ENCODE measurements at regions not wholly inside any gene's neighbourhood (a gene's known extent, or its start where the extent isn't known, plus 50 kb on each side); places are given as distances from the start of the nearest gene placed in this dataset.

DNA sequence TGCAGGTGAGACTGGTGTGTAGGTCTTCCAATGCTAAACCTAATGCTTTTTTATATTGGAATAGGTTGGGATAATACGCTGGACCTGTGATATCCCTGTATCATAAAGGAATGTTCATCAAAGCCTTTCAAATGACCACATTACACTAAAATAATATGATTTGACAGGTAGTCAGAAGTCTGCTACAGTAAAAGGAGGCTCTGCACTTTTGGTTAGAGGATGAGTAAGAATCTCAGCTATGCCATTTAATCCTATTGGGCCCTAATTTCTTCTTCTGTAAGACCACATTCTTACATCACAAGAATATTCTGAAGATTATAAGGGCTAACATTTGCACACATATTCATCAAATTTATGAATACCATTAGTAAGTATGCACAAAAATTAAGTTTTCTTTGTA, 250.5 kb upstream of the FLRT2 start:
- Histone ChIP-seq H3K4me1 (ENCODE audit: control insufficient read depth in 1 of 2, extremely low read depth in 1 of 2, insufficient read depth in 2 of 2, low read length in 2 of 2) (no peaks in the 10 kb centered on the region), H3K36me3 (ENCODE audit: control insufficient read depth in 2 of 2, extremely low read depth in 1 of 2, insufficient read depth in 1 of 2, low read length in 1 of 2) (no peaks in the 10 kb centered on the region), H3K4me3 (ENCODE audit: control insufficient read depth in 1 of 2, extremely low read depth in 1 of 2, low read length in 1 of 2) (no peak overlapping the region), H3K27ac (ENCODE audit: low read length) (no peak overlapping the region), H3K9me3 (no peaks in the 10 kb centered on the region), H3K27me3 (replicated peaks in 1 of 2; ENCODE audit: control insufficient read depth in 2 of 2, extremely low read depth in 1 of 2, insufficient read depth in 2 of 2, low read length in 1 of 2) (no peaks in the 10 kb centered on the region)
- DNase-seq (no peak), ATAC-seq (replicated peaks in 1 of 4) (no peak)
- Mint-ChIP-seq H3K4me1 (no peaks in the 10 kb centered on the region), H3K27ac (no peak overlapping the region), H3K27me3 (no peaks in the 10 kb centered on the region), H3K36me3 (no peaks in the 10 kb centered on the region), H3K4me3 (no peak overlapping the region), H3K9me3 (peaks cover 0 to 9% (median 3%) of the 10 kb centered on the region in 3 donors)
- ChIA-PET CTCF (no interaction called here), POLR2A (no interaction called here)
- WGBS (ENCODE audit: insufficient coverage) = no CpG with 5 or more reads among the region's 1 CpG

DNA sequence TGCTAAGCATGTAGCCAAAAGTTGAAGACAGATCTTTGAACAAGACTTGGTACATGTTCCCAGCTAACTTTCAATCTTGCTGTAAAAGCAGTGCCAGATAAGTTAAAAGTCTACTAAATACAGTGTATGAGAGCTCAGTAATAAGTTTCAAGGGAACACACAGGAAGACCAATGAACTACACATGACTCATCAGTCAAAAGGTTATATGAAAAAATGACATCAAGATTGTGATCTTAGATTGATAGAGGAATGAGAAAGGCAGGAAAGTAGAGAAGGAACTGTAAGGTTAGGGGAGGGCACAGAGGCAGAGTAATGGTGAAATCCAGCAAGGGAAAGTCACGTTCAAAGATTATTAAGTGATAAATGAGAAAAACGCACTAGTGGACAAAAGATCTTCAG, 249.9 kb upstream of the FLRT2 start:
- H3K4me3 ChIP-seq (ENCODE audit: control insufficient read depth in 1 of 2, extremely low read depth in 1 of 2, low read length in 1 of 2) = no peak overlapping the region
- H3K27me3 Mint-ChIP-seq = no peaks in the 10 kb centered on the region
- H3K27ac ChIP-seq (ENCODE audit: low read length) = no peak overlapping the region
- H3K9me3 Mint-ChIP-seq = peaks cover 0 to 9% (median 3%) of the 10 kb centered on the region in 3 donors
- H3K27me3 ChIP-seq (replicated peaks in 1 of 2; ENCODE audit: control insufficient read depth in 2 of 2, extremely low read depth in 1 of 2, insufficient read depth in 2 of 2, low read length in 1 of 2) = no peaks in the 10 kb centered on the region
- H3K4me1 Mint-ChIP-seq = no peaks in the 10 kb centered on the region
- no peak for ATAC-seq (replicated peaks in 1 of 4)
- WGBS (ENCODE audit: insufficient coverage) = 88% methylated on average over 2 of the region's 2 CpGs
- ChIA-PET POLR2A (no interaction called here), CTCF (no interaction called here)
- no peaks in the 10 kb centered on the region for H3K36me3 ChIP-seq (ENCODE audit: control insufficient read depth in 2 of 2, extremely low read depth in 1 of 2, insufficient read depth in 1 of 2, low read length in 1 of 2)
- no peaks in the 10 kb centered on the region for H3K9me3 ChIP-seq
- DNase-seq = no peak
- H3K36me3 Mint-ChIP-seq = no peaks in the 10 kb centered on the region
- no peak overlapping the region for H3K27ac Mint-ChIP-seq
- H3K4me3 Mint-ChIP-seq = no peak overlapping the region
- H3K4me1 ChIP-seq (ENCODE audit: control insufficient read depth in 1 of 2, extremely low read depth in 1 of 2, insufficient read depth in 2 of 2, low read length in 2 of 2) = no peaks in the 10 kb centered on the region

DNA sequence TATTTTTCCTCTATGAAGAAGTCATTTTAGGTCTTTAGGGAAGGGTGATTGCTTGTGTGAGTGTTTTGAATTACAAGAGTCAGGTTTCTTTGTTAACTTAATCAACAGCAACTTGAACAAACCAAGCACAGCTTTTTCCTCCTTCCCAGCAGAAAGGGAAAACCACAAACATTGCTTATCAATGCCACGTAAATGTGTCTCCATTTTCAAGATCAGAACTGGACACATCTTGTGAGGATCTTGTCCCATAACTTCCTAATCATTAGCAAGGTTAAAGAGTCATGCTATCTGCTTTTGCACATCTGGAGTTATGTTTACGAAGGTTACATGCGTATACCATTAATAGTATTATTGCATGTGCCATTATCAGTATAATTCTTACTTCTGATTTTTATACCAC, 248.0 kb upstream of the FLRT2 start:
- Histone ChIP-seq H3K9me3 (no peaks in the 10 kb centered on the region), H3K27ac (ENCODE audit: low read length) (no peak overlapping the region), H3K27me3 (replicated peaks in 1 of 2; ENCODE audit: control insufficient read depth in 2 of 2, extremely low read depth in 1 of 2, insufficient read depth in 2 of 2, low read length in 1 of 2) (no peaks in the 10 kb centered on the region), H3K4me3 (ENCODE audit: control insufficient read depth in 1 of 2, extremely low read depth in 1 of 2, low read length in 1 of 2) (no peak overlapping the region), H3K36me3 (ENCODE audit: control insufficient read depth in 2 of 2, extremely low read depth in 1 of 2, insufficient read depth in 1 of 2, low read length in 1 of 2) (no peaks in the 10 kb centered on the region), H3K4me1 (ENCODE audit: control insufficient read depth in 1 of 2, extremely low read depth in 1 of 2, insufficient read depth in 2 of 2, low read length in 2 of 2) (no peaks in the 10 kb centered on the region)
- WGBS (ENCODE audit: insufficient coverage) = 20% methylated on average over 1 of the region's 3 CpGs
- H3K9me3 Mint-ChIP-seq = peaks cover 0 to 9% (median 3%) of the 10 kb centered on the region in 3 donors
- ATAC-seq (replicated peaks in 1 of 4) (no peak), DNase-seq (no peak)
- H3K4me3 Mint-ChIP-seq = no peak overlapping the region
- H3K36me3 Mint-ChIP-seq = no peaks in the 10 kb centered on the region
- no peaks in the 10 kb centered on the region for H3K4me1 Mint-ChIP-seq
- ChIA-PET CTCF (no interaction called here), POLR2A (no interaction called here)
- H3K27me3 Mint-ChIP-seq = no peaks in the 10 kb centered on the region
- H3K27ac Mint-ChIP-seq = no peak overlapping the region

DNA sequence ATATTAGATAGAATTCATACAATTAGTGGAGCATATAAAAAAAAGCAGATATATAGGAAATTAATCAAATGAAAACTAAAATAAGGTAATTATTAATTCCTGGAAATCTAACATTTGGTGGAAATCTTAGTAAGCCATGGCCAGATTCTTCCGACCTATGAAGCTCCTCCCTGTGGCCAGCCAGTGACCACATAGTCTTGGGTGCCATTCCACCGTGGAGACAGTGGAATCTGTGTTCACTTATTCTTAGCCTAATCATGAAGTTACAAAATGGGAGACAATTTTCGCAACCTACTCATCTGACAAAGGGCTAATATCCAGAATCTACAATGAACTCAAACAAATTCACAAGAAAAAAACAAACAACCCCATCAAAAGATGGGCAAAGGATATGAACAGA, 241.9 kb upstream of the FLRT2 start:
- Histone ChIP-seq H3K9me3 (no peaks in the 10 kb centered on the region), H3K27me3 (replicated peaks in 1 of 2; ENCODE audit: control insufficient read depth in 2 of 2, extremely low read depth in 1 of 2, insufficient read depth in 2 of 2, low read length in 1 of 2) (no peaks in the 10 kb centered on the region), H3K4me3 (ENCODE audit: control insufficient read depth in 1 of 2, extremely low read depth in 1 of 2, low read length in 1 of 2) (no peak overlapping the region), H3K27ac (ENCODE audit: low read length) (no peak overlapping the region), H3K36me3 (ENCODE audit: control insufficient read depth in 2 of 2, extremely low read depth in 1 of 2, insufficient read depth in 1 of 2, low read length in 1 of 2) (no peaks in the 10 kb centered on the region), H3K4me1 (ENCODE audit: control insufficient read depth in 1 of 2, extremely low read depth in 1 of 2, insufficient read depth in 2 of 2, low read length in 2 of 2) (no peaks in the 10 kb centered on the region)
- Mint-ChIP-seq H3K9me3 (peaks cover 6 to 15% (median 7%) of the 10 kb centered on the region in 3 donors), H3K27ac (no peak overlapping the region), H3K4me3 (no peak overlapping the region), H3K36me3 (no peaks in the 10 kb centered on the region), H3K27me3 (no peaks in the 10 kb centered on the region), H3K4me1 (no peaks in the 10 kb centered on the region)
- POLR2A ChIA-PET = no interaction called here
- CTCF ChIA-PET = no interaction called here
- ATAC-seq (replicated peaks in 1 of 4) = no peak
- 93% methylated on average over 2 of the region's 3 CpGs for WGBS (ENCODE audit: insufficient coverage)
- no peak for DNase-seq

DNA sequence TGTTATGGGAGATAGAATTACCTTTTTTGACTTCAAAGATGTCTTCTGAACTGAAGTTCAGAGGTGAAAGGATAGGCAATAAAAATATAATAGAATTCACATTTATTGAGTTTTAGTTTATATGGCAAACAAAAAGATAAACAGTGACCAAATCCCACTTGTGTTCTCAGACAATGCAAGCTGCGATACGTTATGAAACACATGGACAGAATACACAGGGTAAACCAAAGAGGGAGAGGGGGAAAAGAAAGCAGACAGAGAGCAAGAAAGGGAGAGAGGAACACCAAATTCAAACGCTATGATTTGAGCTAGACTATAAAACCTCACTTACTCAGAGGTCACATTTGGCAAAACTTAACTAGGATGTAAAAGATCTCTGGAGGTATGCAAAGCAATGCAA, 238.2 kb upstream of the FLRT2 start:
- no peak overlapping the region for H3K4me3 ChIP-seq (ENCODE audit: control insufficient read depth in 1 of 2, extremely low read depth in 1 of 2, low read length in 1 of 2)
- no peaks in the 10 kb centered on the region for H3K36me3 ChIP-seq (ENCODE audit: control insufficient read depth in 2 of 2, extremely low read depth in 1 of 2, insufficient read depth in 1 of 2, low read length in 1 of 2)
- ChIA-PET POLR2A (no interaction called here), CTCF (no interaction called here)
- no peak overlapping the region for H3K27ac Mint-ChIP-seq
- H3K4me1 Mint-ChIP-seq = no peaks in the 10 kb centered on the region
- no peaks in the 10 kb centered on the region for H3K27me3 Mint-ChIP-seq
- no CpG with 5 or more reads among the region's 3 CpGs for WGBS (ENCODE audit: insufficient coverage)
- no peak overlapping the region for H3K27ac ChIP-seq (ENCODE audit: low read length)
- no peaks in the 10 kb centered on the region for H3K9me3 ChIP-seq
- H3K9me3 Mint-ChIP-seq = peaks cover 7 to 21% (median 10%) of the 10 kb centered on the region in 3 donors
- H3K4me1 ChIP-seq (ENCODE audit: control insufficient read depth in 1 of 2, extremely low read depth in 1 of 2, insufficient read depth in 2 of 2, low read length in 2 of 2) = no peaks in the 10 kb centered on the region
- H3K36me3 Mint-ChIP-seq = no peaks in the 10 kb centered on the region
- no peak for ATAC-seq (replicated peaks in 1 of 4)
- H3K4me3 Mint-ChIP-seq = no peak overlapping the region
- H3K27me3 ChIP-seq (replicated peaks in 1 of 2; ENCODE audit: control insufficient read depth in 2 of 2, extremely low read depth in 1 of 2, insufficient read depth in 2 of 2, low read length in 1 of 2) = no peaks in the 10 kb centered on the region
- no peak for DNase-seq

DNA sequence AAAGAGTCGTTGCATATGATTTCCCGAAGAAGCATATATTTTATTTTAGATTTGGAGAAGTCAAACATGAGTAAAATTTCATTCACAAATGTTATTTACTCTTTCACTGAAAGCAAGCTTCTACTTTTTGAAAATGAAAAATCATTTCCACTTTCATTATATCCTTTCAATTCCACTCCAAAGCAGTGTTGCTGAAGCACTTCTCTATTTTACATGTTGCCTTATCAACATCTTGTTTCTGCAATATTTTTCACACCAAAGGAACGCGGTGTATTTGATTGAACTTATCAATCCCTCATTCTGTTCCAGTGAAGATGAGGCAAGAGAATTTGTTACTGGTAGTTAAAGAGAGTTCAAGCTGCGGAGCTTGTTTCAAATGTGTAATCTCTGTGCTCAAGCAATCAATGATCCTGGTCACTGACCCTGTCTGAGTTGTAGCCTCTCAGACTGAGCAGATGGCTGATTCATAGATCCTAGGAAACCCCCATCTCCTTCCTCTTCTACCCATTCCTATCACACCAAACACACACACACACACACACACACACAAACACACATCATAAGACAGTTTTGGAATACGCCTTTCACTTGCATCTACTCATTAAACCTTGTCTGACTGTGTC, 236.2 kb upstream of the FLRT2 start:
- ChIA-PET CTCF (no interaction called here), POLR2A (no interaction called here)
- ATAC-seq (replicated peaks in 1 of 4) (no peak), DNase-seq (no peak)
- no peak overlapping the region for H3K4me3 ChIP-seq (ENCODE audit: control insufficient read depth in 1 of 2, extremely low read depth in 1 of 2, low read length in 1 of 2)
- no peaks in the 10 kb centered on the region for H3K9me3 ChIP-seq
- Mint-ChIP-seq H3K27me3 (no peaks in the 10 kb centered on the region), H3K36me3 (no peaks in the 10 kb centered on the region), H3K9me3 (peaks cover 2 to 22% (median 3%) of the 10 kb centered on the region in 3 donors), H3K4me1 (no peaks in the 10 kb centered on the region), H3K4me3 (no peak overlapping the region), H3K27ac (no peak overlapping the region)
- no peaks in the 10 kb centered on the region for H3K4me1 ChIP-seq (ENCODE audit: control insufficient read depth in 1 of 2, extremely low read depth in 1 of 2, insufficient read depth in 2 of 2, low read length in 2 of 2)
- no CpG with 5 or more reads among the region's 6 CpGs for WGBS (ENCODE audit: insufficient coverage)
- H3K36me3 ChIP-seq (ENCODE audit: control insufficient read depth in 2 of 2, extremely low read depth in 1 of 2, insufficient read depth in 1 of 2, low read length in 1 of 2) = no peaks in the 10 kb centered on the region
- H3K27me3 ChIP-seq (replicated peaks in 1 of 2; ENCODE audit: control insufficient read depth in 2 of 2, extremely low read depth in 1 of 2, insufficient read depth in 2 of 2, low read length in 1 of 2) = no peaks in the 10 kb centered on the region
- no peak overlapping the region for H3K27ac ChIP-seq (ENCODE audit: low read length)

DNA sequence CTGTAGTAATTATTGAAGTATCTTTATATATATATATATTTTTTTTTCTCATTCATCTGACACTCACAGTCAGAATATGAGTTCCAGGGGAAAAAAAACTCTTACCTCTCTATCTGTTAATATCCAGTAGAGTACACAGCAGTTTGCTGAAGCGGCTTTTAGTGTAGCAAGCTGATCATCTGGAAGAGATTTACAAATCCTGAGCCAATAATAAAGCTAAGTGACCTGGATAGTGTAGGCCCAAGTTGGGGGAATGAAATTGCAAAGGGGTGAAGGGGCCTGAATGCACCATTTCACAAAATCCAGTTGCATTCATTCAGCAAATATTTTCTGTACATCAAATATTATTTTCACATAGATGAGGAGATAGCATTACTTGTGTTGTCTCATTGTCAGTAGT, 234.6 kb upstream of the FLRT2 start:
- H3K36me3 Mint-ChIP-seq = no peaks in the 10 kb centered on the region
- CTCF ChIA-PET = no interaction called here
- H3K27me3 Mint-ChIP-seq = no peaks in the 10 kb centered on the region
- Histone ChIP-seq H3K27ac (ENCODE audit: low read length) (no peak overlapping the region), H3K27me3 (replicated peaks in 1 of 2; ENCODE audit: control insufficient read depth in 2 of 2, extremely low read depth in 1 of 2, insufficient read depth in 2 of 2, low read length in 1 of 2) (no peaks in the 10 kb centered on the region), H3K4me1 (ENCODE audit: control insufficient read depth in 1 of 2, extremely low read depth in 1 of 2, insufficient read depth in 2 of 2, low read length in 2 of 2) (no peaks in the 10 kb centered on the region), H3K9me3 (no peaks in the 10 kb centered on the region), H3K4me3 (ENCODE audit: control insufficient read depth in 1 of 2, extremely low read depth in 1 of 2, low read length in 1 of 2) (no peak overlapping the region), H3K36me3 (ENCODE audit: control insufficient read depth in 2 of 2, extremely low read depth in 1 of 2, insufficient read depth in 1 of 2, low read length in 1 of 2) (no peaks in the 10 kb centered on the region)
- POLR2A ChIA-PET = no interaction called here
- peaks cover 11 to 23% (median 12%) of the 10 kb centered on the region in 3 donors for H3K9me3 Mint-ChIP-seq
- H3K4me1 Mint-ChIP-seq = no peaks in the 10 kb centered on the region
- no peak overlapping the region for H3K27ac Mint-ChIP-seq
- no CpG with 5 or more reads among the region's 1 CpG for WGBS (ENCODE audit: insufficient coverage)
- no peak for DNase-seq
- no peak overlapping the region for H3K4me3 Mint-ChIP-seq
- ATAC-seq (replicated peaks in 1 of 4) = no peak
